ENCODE measurements at regions not wholly inside any gene's neighbourhood (a gene's known extent, or its start where the extent isn't known, plus 50 kb on each side); places are given as distances from the start of the nearest gene placed in this dataset.

GRCh38 chr14:30114051-30114450 lies 186.4 kb upstream of the PRKD1 start:
- Mint-ChIP-seq H3K27me3 (no peaks in the 10 kb centered on the region), H3K27ac (no peak overlapping the region), H3K36me3 (no peaks in the 10 kb centered on the region), H3K4me3 (no peak overlapping the region), H3K4me1 (no peaks in the 10 kb centered on the region), H3K9me3 (no peaks in the 10 kb centered on the region)
- no peak for DNase-seq

- H3K27ac Mint-ChIP-seq = no peak overlapping the region
- H3K36me3 Mint-ChIP-seq = no peaks in the 10 kb centered on the region
- H3K4me1 Mint-ChIP-seq = no peaks in the 10 kb centered on the region
- DNase-seq = no peak
- H3K4me3 Mint-ChIP-seq = no peak overlapping the region
- no peaks in the 10 kb centered on the region for H3K27me3 Mint-ChIP-seq
- no peaks in the 10 kb centered on the region for H3K9me3 Mint-ChIP-seq
Observed at GRCh38 chr14:30115756-30116155, 188.1 kb upstream of the PRKD1 start.

- Mint-ChIP-seq H3K9me3 (no peaks in the 10 kb centered on the region), H3K27me3 (no peaks in the 10 kb centered on the region), H3K4me3 (no peak overlapping the region), H3K4me1 (no peaks in the 10 kb centered on the region), H3K27ac (no peak overlapping the region), H3K36me3 (no peaks in the 10 kb centered on the region)
- DNase-seq = no peak
Observed at GRCh38 chr14:30118992-30119640, 191.5 kb upstream of the PRKD1 start.

- H3K4me1 Mint-ChIP-seq = no peaks in the 10 kb centered on the region
- H3K27me3 Mint-ChIP-seq = no peaks in the 10 kb centered on the region
Observed at GRCh38 chr14:30125322-30125979, 197.8 kb upstream of the PRKD1 start.

GRCh38 chr14:30129807-30130206 lies 202.2 kb upstream of the PRKD1 start:
- Mint-ChIP-seq H3K4me3 (no peak overlapping the region), H3K4me1 (no peaks in the 10 kb centered on the region), H3K27me3 (no peaks in the 10 kb centered on the region)

More at GRCh38 chr14:30125322-30125979, 197.8 kb upstream of the PRKD1 start:
- Mint-ChIP-seq H3K27ac (no peak overlapping the region), H3K36me3 (no peaks in the 10 kb centered on the region), H3K4me3 (no peak overlapping the region), H3K9me3 (peaks cover 1% of the 10 kb centered on the region)
- DNase-seq = no peak

GRCh38 chr14:30131581-30132097 lies 204.0 kb upstream of the PRKD1 start:
- no peaks in the 10 kb centered on the region for H3K27me3 Mint-ChIP-seq
- no peak overlapping the region for H3K4me3 Mint-ChIP-seq
- peaks cover 1% of the 10 kb centered on the region for H3K9me3 Mint-ChIP-seq
- DNase-seq = no peak
- no peaks in the 10 kb centered on the region for H3K36me3 Mint-ChIP-seq
- H3K4me1 Mint-ChIP-seq = no peaks in the 10 kb centered on the region
- H3K27ac Mint-ChIP-seq = no peak overlapping the region

More at GRCh38 chr14:30129807-30130206, 202.2 kb upstream of the PRKD1 start:
- peaks cover 1% of the 10 kb centered on the region for H3K9me3 Mint-ChIP-seq
- H3K27ac Mint-ChIP-seq = no peak overlapping the region
- DNase-seq = no peak
- H3K36me3 Mint-ChIP-seq = no peaks in the 10 kb centered on the region

- DNase-seq = no peak
- H3K27me3 Mint-ChIP-seq = no peaks in the 10 kb centered on the region
- H3K36me3 Mint-ChIP-seq = no peaks in the 10 kb centered on the region
- H3K4me1 Mint-ChIP-seq = no peaks in the 10 kb centered on the region
- peaks cover under 1% of the 10 kb centered on the region for H3K9me3 Mint-ChIP-seq
- H3K27ac Mint-ChIP-seq = no peak overlapping the region
- H3K4me3 Mint-ChIP-seq = no peak overlapping the region
Observed at GRCh38 chr14:30132196-30132595, 204.5 kb upstream of the PRKD1 start.

GRCh38 chr14:30134936-30135335 lies 207.3 kb upstream of the PRKD1 start:
- no peak for DNase-seq
- no peaks in the 10 kb centered on the region for H3K4me1 Mint-ChIP-seq
- H3K36me3 Mint-ChIP-seq = no peaks in the 10 kb centered on the region
- H3K4me3 Mint-ChIP-seq = no peak overlapping the region
- no peak overlapping the region for H3K27ac Mint-ChIP-seq
- H3K27me3 Mint-ChIP-seq = no peaks in the 10 kb centered on the region
- no peaks in the 10 kb centered on the region for H3K9me3 Mint-ChIP-seq

GRCh38 chr14:30138567-30138966 lies 210.9 kb upstream of the PRKD1 start:
- no peak overlapping the region for H3K4me3 Mint-ChIP-seq
- DNase-seq = no peak
- H3K4me1 Mint-ChIP-seq = no peaks in the 10 kb centered on the region
- H3K27ac Mint-ChIP-seq = no peak overlapping the region
- H3K36me3 Mint-ChIP-seq = no peaks in the 10 kb centered on the region
- no peaks in the 10 kb centered on the region for H3K27me3 Mint-ChIP-seq
- peaks cover under 1% of the 10 kb centered on the region for H3K9me3 Mint-ChIP-seq

GRCh38 chr14:30142216-30142615 lies 214.6 kb upstream of the PRKD1 start:
- no peak overlapping the region for H3K4me3 Mint-ChIP-seq
- DNase-seq = no peak
- H3K27ac Mint-ChIP-seq = no peak overlapping the region
- no peaks in the 10 kb centered on the region for H3K27me3 Mint-ChIP-seq
- no peaks in the 10 kb centered on the region for H3K4me1 Mint-ChIP-seq
- peaks cover 21% of the 10 kb centered on the region for H3K9me3 Mint-ChIP-seq
- H3K36me3 Mint-ChIP-seq = no peaks in the 10 kb centered on the region

- H3K4me1 Mint-ChIP-seq = no peaks in the 10 kb centered on the region
- H3K9me3 Mint-ChIP-seq = peaks cover 30% of the 10 kb centered on the region
- H3K27me3 Mint-ChIP-seq = no peaks in the 10 kb centered on the region
- DNase-seq = no peak
- H3K4me3 Mint-ChIP-seq = no peak overlapping the region
- no peak overlapping the region for H3K27ac Mint-ChIP-seq
- no peaks in the 10 kb centered on the region for H3K36me3 Mint-ChIP-seq
Observed at GRCh38 chr14:30143627-30144026, 216.0 kb upstream of the PRKD1 start.

- H3K27ac Mint-ChIP-seq = no peak overlapping the region
- no peak overlapping the region for H3K4me3 Mint-ChIP-seq
- no peaks in the 10 kb centered on the region for H3K36me3 Mint-ChIP-seq
- DNase-seq = no peak
- no peaks in the 10 kb centered on the region for H3K9me3 Mint-ChIP-seq
- no peaks in the 10 kb centered on the region for H3K4me1 Mint-ChIP-seq
- no peaks in the 10 kb centered on the region for H3K27me3 Mint-ChIP-seq
Observed at GRCh38 chr14:30153717-30154116, 226.1 kb upstream of the PRKD1 start.

GRCh38 chr14:30156571-30156970 lies 228.9 kb upstream of the PRKD1 start:
- Mint-ChIP-seq H3K4me3 (no peak overlapping the region), H3K9me3 (no peaks in the 10 kb centered on the region), H3K27me3 (no peaks in the 10 kb centered on the region), H3K36me3 (no peaks in the 10 kb centered on the region), H3K27ac (no peak overlapping the region), H3K4me1 (no peaks in the 10 kb centered on the region)
- DNase-seq = no peak

- Mint-ChIP-seq H3K4me1 (no peaks in the 10 kb centered on the region), H3K36me3 (no peaks in the 10 kb centered on the region), H3K27me3 (no peaks in the 10 kb centered on the region), H3K27ac (no peak overlapping the region), H3K9me3 (no peaks in the 10 kb centered on the region), H3K4me3 (no peak overlapping the region)
- no peak for DNase-seq
Observed at GRCh38 chr14:30158299-30158698, 230.7 kb upstream of the PRKD1 start.

GRCh38 chr14:30159374-30159773 lies 231.7 kb upstream of the PRKD1 start:
- Mint-ChIP-seq H3K4me3 (no peak overlapping the region), H3K27me3 (no peaks in the 10 kb centered on the region), H3K9me3 (no peaks in the 10 kb centered on the region), H3K27ac (no peak overlapping the region), H3K4me1 (no peaks in the 10 kb centered on the region), H3K36me3 (no peaks in the 10 kb centered on the region)
- no peak for DNase-seq

- Mint-ChIP-seq H3K36me3 (no peaks in the 10 kb centered on the region), H3K27me3 (no peaks in the 10 kb centered on the region), H3K27ac (no peak overlapping the region), H3K4me1 (no peaks in the 10 kb centered on the region), H3K4me3 (no peak overlapping the region), H3K9me3 (no peaks in the 10 kb centered on the region)
- DNase-seq = no peak
Observed at GRCh38 chr14:30160608-30161007, 233.0 kb upstream of the PRKD1 start.

Measured in activated naive CD8-positive, alpha-beta T cell treated with anti-CD3 and anti-CD28 coated beads for 36 hours (primary cell).